Prostate gland (tissue), 2 donors: ENCODE measurements at regions not wholly inside any gene's neighbourhood (a gene's known extent, or its start where the extent isn't known, plus 50 kb on each side); places are given as distances from the start of the nearest gene placed in this dataset.
A peak's percentile ranks its signal among the peaks of the same experiment; 100 is the strongest.

ENCODE experiments used
- DNase-seq: peaks from one replicate; pipeline ENCODE4 v3.0.0-alpha.2; 2019; ENCODE audit warnings: low spot score
- H3K27ac ChIP-seq, 2 donors: fragments of 200-600 bp; sonication (generic); 2 replicates each; pipeline ENCODE4 v1.5.1; 2017 to 2019
- H3K27me3 ChIP-seq: fragments of 200-600 bp; sonication (generic); replicated peaks from 2 replicates; pipeline ENCODE4 v1.5.1; 2019; ENCODE audit not compliant: insufficient read depth
- H3K36me3 ChIP-seq, 2 donors: fragments of 200-600 bp; sonication (generic); 1 replicate in 1 of 2; 2 replicates in 1 of 2; pipeline versions ENCODE4 v1.5.1 to v1.8.1; 2017 to 2019
- H3K4me1 ChIP-seq: fragments of 200-600 bp; sonication (generic); replicated peaks from 2 replicates; pipeline ENCODE4 v1.5.1; 2019
- H3K4me3 ChIP-seq, 2 donors: fragments of 200-600 bp; sonication (generic); 2 replicates each; pipeline ENCODE4 v1.5.1; 2017 to 2019
- H3K9me3 ChIP-seq: fragments of 200-600 bp; sonication (generic); 2 replicates; pipeline ENCODE4 v1.5.1; 2017
- CTCF ChIP-seq, 4 experiments: fragments of 200-600 bp in 2 of 4; fragments of 450-650 bp in 2 of 4; sonication (generic) in 2 of 4; IDR thresholded peaks; 1 replicate in 3 of 4; 2 replicates in 1 of 4; pipeline ENCODE4 v1.5.1; 2016 to 2019; ENCODE audit warnings: antibody characterized with exemption in 4 of 4, mild to moderate bottlenecking in 2 of 4, moderate library complexity in 2 of 4
- POLR2A ChIP-seq: fragments of 450-650 bp; IDR thresholded peaks from one replicate; pipeline ENCODE4 v1.6.1; 2016; ENCODE audit warnings: antibody characterized with exemption, mild to moderate bottlenecking
- POLR2AphosphoS5 ChIP-seq: sonication (generic); formaldehyde crosslinking; IDR thresholded peaks from one replicate; pipeline ENCODE4 v1.6.1; 2017; ENCODE audit warnings: antibody characterized with exemption
- WGBS: methylation state at CpG from one replicate; pipeline ENCODE4 v1.1.5; 2018; 5-methylcytosine and 5-hydroxymethylcytosine counted together
- intact Hi-C: fragments of 100-400 bp; cut with DNase I; formaldehyde crosslinking; loops from one replicate; pipeline ENCODE4 v1.14.2; 2022

GRCh38 chr3:66133853-66134445, 86.9 kb upstream of the SLC25A26 start:
- intact Hi-C loops: no loop called here
- no peak overlapping the region for H3K4me3 ChIP-seq
- DNase-seq: no peak
- no peaks in the 10 kb centered on the region for H3K27me3 ChIP-seq
- WGBS: 69% methylated on average over 8 of the region's 8 CpGs
- no peaks in the 10 kb centered on the region for H3K9me3 ChIP-seq
- no peaks in the 10 kb centered on the region for H3K36me3 ChIP-seq
- H3K27ac ChIP-seq: no peak overlapping the region
- H3K4me1 ChIP-seq: no peaks in the 10 kb centered on the region
- no peak for TF ChIP-seq POLR2A
- TF ChIP-seq CTCF (IDR thresholded peaks at IDR 0.05): no peak
- TF ChIP-seq POLR2AphosphoS5: no peak

- no peaks in the 10 kb centered on the region for H3K27me3 ChIP-seq
- H3K27ac ChIP-seq: no peak overlapping the region
- WGBS: 93% methylated on average over 6 of the region's 6 CpGs
- H3K4me1 ChIP-seq: no peaks in the 10 kb centered on the region
- H3K36me3 ChIP-seq: no peaks in the 10 kb centered on the region
- H3K9me3 ChIP-seq: no peaks in the 10 kb centered on the region
- no peak overlapping the region for H3K4me3 ChIP-seq
- DNase-seq: no peak
- no peak for TF ChIP-seq POLR2A
- no peak for TF ChIP-seq CTCF (IDR thresholded peaks at IDR 0.05)
- TF ChIP-seq POLR2AphosphoS5: no peak
- intact Hi-C loops: no loop called here
These were observed 87.6 kb upstream of the SLC25A26 start for GRCh38 chr3:66133050-66133757.

GRCh38 chr3:66128623-66129022, 89.9 kb upstream of the MAGI1 start:
- no peak overlapping the region for H3K4me3 ChIP-seq
- intact Hi-C loops: no loop called here
- no peaks in the 10 kb centered on the region for H3K36me3 ChIP-seq
- H3K27me3 ChIP-seq: no peaks in the 10 kb centered on the region
- no peak for TF ChIP-seq POLR2AphosphoS5
- H3K4me1 ChIP-seq: no peaks in the 10 kb centered on the region
- H3K9me3 ChIP-seq: no peaks in the 10 kb centered on the region
- WGBS: 85% methylated on average over 1 of the region's 1 CpG
- no peak for DNase-seq
- H3K27ac ChIP-seq: no peak overlapping the region

- no peaks in the 10 kb centered on the region for H3K27me3 ChIP-seq
- H3K36me3 ChIP-seq: no peaks in the 10 kb centered on the region
- H3K9me3 ChIP-seq: no peaks in the 10 kb centered on the region
- WGBS: 73% methylated on average over 6 of the region's 6 CpGs
- H3K4me1 ChIP-seq: no peaks in the 10 kb centered on the region
- no peak overlapping the region for H3K4me3 ChIP-seq
- no peak for TF ChIP-seq CTCF (IDR thresholded peaks at IDR 0.05)
- no peak for TF ChIP-seq POLR2A
- no peak for TF ChIP-seq POLR2AphosphoS5
- DNase-seq: no peak
- intact Hi-C loops: no loop called here
- no peak overlapping the region for H3K27ac ChIP-seq
These were observed 82.6 kb upstream of the MAGI1 start for GRCh38 chr3:66121318-66121717.

- intact Hi-C loops: no loop called here
- no peak overlapping the region for H3K4me3 ChIP-seq
- TF ChIP-seq POLR2A (no peak), POLR2AphosphoS5 (peak; percentile 75), CTCF (IDR thresholded peaks at IDR 0.05) (no peak)
- DNase-seq: peak; percentile 59
- H3K36me3 ChIP-seq: no peaks in the 10 kb centered on the region
- H3K27me3 ChIP-seq: no peaks in the 10 kb centered on the region
- 52% methylated on average over 6 of the region's 6 CpGs for WGBS
- no peaks in the 10 kb centered on the region for H3K9me3 ChIP-seq
- H3K4me1 ChIP-seq: no peaks in the 10 kb centered on the region
- peak overlapping the region in 1 of 2 donors; percentile 24 for H3K27ac ChIP-seq
These were observed 77.3 kb upstream of the MAGI1 start for GRCh38 chr3:66115858-66116654.
